HCT116 (cell line): ENCODE measurements at regions not wholly inside any gene's neighbourhood (a gene's known extent, or its start where the extent isn't known, plus 50 kb on each side); places are given as distances from the start of the nearest gene placed in this dataset.
A peak's percentile ranks its signal among the peaks of the same experiment; 100 is the strongest.

Source experiments
- ATAC-seq: fragments of 200-7000 bp; cut with Tn5 transposase; 2 replicates; pipeline ENCODE4 v1.9.1; 2020; ENCODE audit warnings: mild to moderate bottlenecking, moderate library complexity
- BruUV-seq: library from RNA; stranded (reverse); fragments of 400-500 nt; replicated peaks from 2 replicates; lab custom pipeline; 2021; lab: Mats Ljungman, UMichigan
- CTCF ChIA-PET: fragments of 300-600 bp; sonication (Branson Sonifier 250); formaldehyde crosslinking; loops from one replicate; lab custom pipeline; 2021; ENCODE audit warnings: antibody characterized with exemption; lab: Charles Lee
- POLR2A ChIA-PET: fragments of 300-600, 350-600 bp; sonication (Branson Sonifier 250); formaldehyde crosslinking; loops from one replicate; lab custom pipeline; 2021; ENCODE audit warnings: antibody characterized with exemption; lab: Charles Lee
- RAD21 ChIA-PET, 2 experiments: fragments of 300-600 bp; sonication (Branson Sonifier 250); formaldehyde crosslinking; loops; one replicate each; lab custom pipeline; 2023; ENCODE audit warnings: low total read pairs in 2 of 2; ENCODE audit not compliant: uncharacterized antibody in 2 of 2, unreplicated experiment in 2 of 2, low non-redundant PET in 1 of 2; lab: Charles Lee
- DNase-seq: peaks from one replicate; pipeline ENCODE4 v3.0.0-alpha.2; 2010; ENCODE audit warnings: low read depth, low spot score
- H2AFZ ChIP-seq: fragments of 200-600 bp; shearing (Covaris generic), sonication (generic); 2 replicates; pipeline ENCODE4 v1.6.1; 2017; ENCODE audit warnings: low read depth, mixed run types, mixed read lengths, antibody characterized with exemption, low read length; ENCODE audit not compliant: poor library complexity, severe bottlenecking
- H3K27ac ChIP-seq: 2 replicates; pipeline ENCODE4 v1.5.1; 2012; ENCODE audit warnings: low read depth, low read length
- H3K27me3 ChIP-seq: fragments of 200-600 bp; sonication (generic); 2 replicates; pipeline ENCODE4 v1.6.1; 2016; ENCODE audit warnings: mixed run types, low read length, mixed read lengths; ENCODE audit not compliant: insufficient read depth
- H3K36me3 ChIP-seq, 2 experiments: fragments of 200-500 bp in 1 of 2; fragments of 200-600 bp in 1 of 2; sonication (Bioruptor generic) in 1 of 2; sonication (generic) in 1 of 2; 2 replicates each; pipeline versions ENCODE4 v1.5.1 to v1.6.1; 2014 to 2016; ENCODE audit warnings: low read length in 2 of 2, inconsistent platforms in 1 of 2, mixed read lengths in 1 of 2, mixed run types in 1 of 2; ENCODE audit not compliant: insufficient read depth in 2 of 2, control insufficient read depth in 1 of 2
- H3K4me1 ChIP-seq, 2 experiments: fragments of 200-600 bp in 1 of 2; sonication (generic) in 1 of 2; 2 replicates each; pipeline versions ENCODE4 v1.5.1 to v1.6.1; 2012 to 2017; ENCODE audit warnings: low read length in 2 of 2, inconsistent platforms in 1 of 2, mild to moderate bottlenecking in 1 of 2, mixed read lengths in 1 of 2, mixed run types in 1 of 2, moderate library complexity in 1 of 2; ENCODE audit not compliant: insufficient read depth in 2 of 2, control insufficient read depth in 1 of 2
- H3K4me2 ChIP-seq: fragments of 200-600 bp; sonication (generic); 2 replicates; pipeline ENCODE4 v1.6.1; 2017; ENCODE audit warnings: mixed run types, low read length, mixed read lengths
- H3K4me3 ChIP-seq, 2 experiments: fragments of 200-600 bp in 1 of 2; sonication (generic) in 1 of 2; replicated peaks in 1 of 2; 2 replicates each; pipeline ENCODE4 v1.5.1; 2011 to 2016; ENCODE audit warnings: low read length in 2 of 2, control low read depth in 1 of 2, low read depth in 1 of 2, mild to moderate bottlenecking in 1 of 2, mixed read lengths in 1 of 2, mixed run types in 1 of 2
- H3K79me2 ChIP-seq: fragments of 200-600 bp; sonication (generic); 2 replicates; pipeline ENCODE4 v1.6.1; 2017; ENCODE audit warnings: mild to moderate bottlenecking, mixed run types, low read length, moderate library complexity, mixed read lengths; ENCODE audit not compliant: insufficient read depth
- H3K9ac ChIP-seq: fragments of 200-600 bp; sonication (generic); 2 replicates; pipeline ENCODE4 v1.6.1; 2016; ENCODE audit warnings: low read length, mixed read lengths
- H3K9me2 ChIP-seq: fragments of 200-600 bp; sonication (generic), shearing (Covaris generic); 2 replicates; pipeline ENCODE4 v1.6.1; 2017; ENCODE audit warnings: mixed run types, mild to moderate bottlenecking, moderate library complexity; ENCODE audit not compliant: insufficient read depth
- H3K9me3 ChIP-seq, 2 experiments: fragments of 200-500 bp in 1 of 2; fragments of 200-600 bp in 1 of 2; sonication (Bioruptor generic) in 1 of 2; sonication (generic) in 1 of 2; 2 replicates each; pipeline ENCODE4 v1.6.1; 2014 to 2017; ENCODE audit warnings: low read length in 2 of 2, mixed read lengths in 2 of 2, inconsistent platforms in 1 of 2, low read depth in 1 of 2, mild to moderate bottlenecking in 1 of 2, mixed run types in 1 of 2, moderate library complexity in 1 of 2; ENCODE audit not compliant: control insufficient read depth in 1 of 2, insufficient read depth in 1 of 2
- H4K20me1 ChIP-seq: fragments of 200-600 bp; sonication (generic), shearing (Covaris generic); 2 replicates; pipeline ENCODE4 v1.6.1; 2017; ENCODE audit warnings: mixed run types, mild to moderate bottlenecking, moderate library complexity; ENCODE audit not compliant: insufficient read depth
- CEBPB ChIP-seq: IDR thresholded peaks from 2 replicates; pipeline ENCODE4 v1.6.1; 2012; ENCODE audit warnings: low read depth
- CTCF ChIP-seq, 3 experiments: fragments of 200-600 bp in 1 of 3; sonication (generic) in 1 of 3; IDR thresholded peaks in 2 of 3; conservative IDR thresholded peaks in 1 of 3; 2 replicates each; pipeline ENCODE4 v1.5.1; 2012 to 2017; ENCODE audit warnings: low read depth in 2 of 3, low read length in 2 of 3, antibody characterized with exemption in 1 of 3, borderline replicate concordance in 1 of 3, control low read depth in 1 of 3, mild to moderate bottlenecking in 1 of 3, mixed read lengths in 1 of 3, mixed run types in 1 of 3, moderate library complexity in 1 of 3; ENCODE audit not compliant: insufficient read depth in 1 of 3
- ELF1 ChIP-seq: IDR thresholded peaks from 2 replicates; pipeline ENCODE4 v1.6.1; 2012; ENCODE audit warnings: low read depth, borderline replicate concordance
- EZH2 ChIP-seq: fragments of 200-600 bp; sonication (generic); IDR thresholded peaks from 2 replicates; pipeline ENCODE4 v1.6.1; 2017; ENCODE audit warnings: antibody characterized with exemption, mixed run types
- FOSL1 ChIP-seq: IDR thresholded peaks from 2 replicates; pipeline ENCODE4 v1.6.1; 2012; ENCODE audit warnings: low read depth
- JUND ChIP-seq: IDR thresholded peaks from 2 replicates; pipeline ENCODE4 v1.6.1; 2012
- POLR2AphosphoS5 ChIP-seq: IDR thresholded peaks from 2 replicates; pipeline ENCODE4 v1.6.1; 2011; ENCODE audit warnings: mild to moderate bottlenecking, low read depth, low read length, moderate library complexity
- RAD21 ChIP-seq: IDR thresholded peaks from 2 replicates; pipeline ENCODE4 v1.6.1; 2012; ENCODE audit warnings: low read depth, mild to moderate bottlenecking
- REST ChIP-seq: IDR thresholded peaks from 2 replicates; pipeline ENCODE4 v1.6.1; 2012; ENCODE audit warnings: low read depth
- SIN3A ChIP-seq: IDR thresholded peaks from 2 replicates; pipeline ENCODE4 v1.6.1; 2012; ENCODE audit warnings: low read depth
- SP1 ChIP-seq: IDR thresholded peaks from 2 replicates; pipeline ENCODE4 v1.6.1; 2012; ENCODE audit warnings: low read depth
- TCF7L2 ChIP-seq: IDR thresholded peaks from 2 replicates; pipeline ENCODE4 v1.7.0; 2011; ENCODE audit warnings: borderline replicate concordance, inconsistent platforms; ENCODE audit not compliant: insufficient read depth, insufficient read length; ENCODE audit errors: extremely low read depth
- YY1 ChIP-seq: IDR thresholded peaks from 2 replicates; pipeline ENCODE4 v1.6.1; 2011; ENCODE audit warnings: low read length, low read depth, moderate library complexity, mild to moderate bottlenecking; ENCODE audit not compliant: insufficient replicate concordance; ENCODE audit errors: extremely low read depth
- ZBTB33 ChIP-seq: IDR thresholded peaks from 2 replicates; pipeline ENCODE4 v1.6.1; 2011; ENCODE audit warnings: mild to moderate bottlenecking, low read length, moderate library complexity; ENCODE audit not compliant: insufficient replicate concordance; ENCODE audit errors: extremely low read depth
- ZFX ChIP-seq: fragments of 450-650 bp; IDR thresholded peaks from 2 replicates; pipeline ENCODE4 v1.6.1; 2017
- ZNF274 ChIP-seq: fragments of 200-500 bp; sonication (Bioruptor generic); IDR thresholded peaks from 2 replicates; pipeline ENCODE4 v1.6.1; 2014; ENCODE audit warnings: mild to moderate bottlenecking, low read depth, low read length, inconsistent platforms
- intact Hi-C: fragments of 100-400 bp; cut with micrococcal nuclease; formaldehyde crosslinking; loops from 2 replicates; pipeline ENCODE4 v1.10.0; 2022

- no peak for DNase-seq
- no peak overlapping the region for H2AFZ ChIP-seq
- no peaks in the 10 kb centered on the region for H4K20me1 ChIP-seq
- RAD21 ChIA-PET = no interaction called here
- CTCF ChIA-PET = no interaction called here
- no peaks in the 10 kb centered on the region for H3K27me3 ChIP-seq
- H3K9me3 ChIP-seq = no peaks in the 10 kb centered on the region
- H3K9ac ChIP-seq = no peak overlapping the region
- no TSS peak for BruUV-seq
- H3K4me3 ChIP-seq = no peak overlapping the region
- no peak overlapping the region for H3K27ac ChIP-seq
- no peak for TF ChIP-seq FOSL1
- no peak for TF ChIP-seq SP1
- TF ChIP-seq POLR2AphosphoS5 = no peak
- TF ChIP-seq ZFX = no peak
- TF ChIP-seq JUND = no peak
- no peak for TF ChIP-seq ELF1
- TF ChIP-seq CEBPB = no peak
- no peak for TF ChIP-seq YY1
- no peak for TF ChIP-seq ZBTB33
- no peak for TF ChIP-seq EZH2
- TF ChIP-seq SIN3A = no peak
- no peak for TF ChIP-seq REST
- TF ChIP-seq RAD21 = peak; percentile 41; the same call in 1 of the 2 replicates
- no peak for TF ChIP-seq TCF7L2
- no peak for TF ChIP-seq ZNF274
- TF ChIP-seq CTCF (IDR thresholded peaks at IDR 0.05 in 2 of 3, conservative IDR thresholded peaks at IDR 0.05 in 1 of 3; ENCODE audit: borderline replicate concordance in 1 of 3, insufficient read depth in 1 of 3, low read depth in 2 of 3, low read length in 2 of 3) = peak in 2 of 3 experiments; percentile 3 to 16; a peak in 2 of 6 replicates
- ATAC-seq = peak; percentile 55; the same call in 1 of the 2 replicates
- no peak overlapping the region for H3K4me2 ChIP-seq
- H3K4me1 ChIP-seq = no peaks in the 10 kb centered on the region
- no peaks in the 10 kb centered on the region for H3K79me2 ChIP-seq
- intact Hi-C loops = loop anchor here (5.0 kb wide), 1 partner anchor 229 kb away; no protein-coding TSS in a partner anchor
- no peaks in the 10 kb centered on the region for H3K36me3 ChIP-seq
- POLR2A ChIA-PET = no interaction called here
- H3K9me2 ChIP-seq = no peaks in the 10 kb centered on the region
Measured at GRCh38 chr3:181935915-181936314, 224.2 kb downstream of the SOX2 start.
